Right lobe of liver (tissue), 6 donors: ENCODE measurements at regions not wholly inside any gene's neighbourhood (a gene's known extent, or its start where the extent isn't known, plus 50 kb on each side); places are given as distances from the start of the nearest gene placed in this dataset.

Experiments
- ATAC-seq, 4 donors: fragments of 200-7000 bp; cut with Tn5 transposase; one replicate each; pipeline ENCODE4 v1.9.1; 2020; ENCODE audit warnings: mild to moderate bottlenecking in 4 of 4, moderate library complexity in 4 of 4
- DNase-seq, 3 donors: peaks; one replicate each; pipeline ENCODE4 v3.0.0-alpha.2; 2020
- H3K27ac ChIP-seq, 3 donors: fragments of 200-600 bp; one replicate each; pipeline ENCODE4 v1.8.0; 2022
- H3K27me3 ChIP-seq, 2 donors: fragments of 200-600 bp; one replicate each; pipeline ENCODE4 v1.8.0; 2022
- H3K36me3 ChIP-seq, 4 donors: fragments of 200-600 bp; sonication (generic) in 1 of 4; one replicate each; pipeline versions ENCODE4 v1.5.1 to v1.8.0; 2017 to 2022; ENCODE audit warnings: control low read depth in 1 of 4
- H3K4me1 ChIP-seq, 4 donors: fragments of 200-600 bp; sonication (generic) in 1 of 4; one replicate each; pipeline versions ENCODE4 v1.5.1 to v1.8.0; 2017 to 2022; ENCODE audit warnings: control low read depth in 1 of 4
- H3K4me3 ChIP-seq, 3 donors: fragments of 200-600 bp; one replicate each; pipeline ENCODE4 v1.8.0; 2022
- H3K9me3 ChIP-seq, 4 donors: fragments of 200-600 bp; sonication (generic) in 1 of 4; one replicate each; pipeline versions ENCODE4 v1.5.1 to v1.8.0; 2017 to 2022; ENCODE audit warnings: control low read depth in 1 of 4
- CTCF ChIP-seq, 4 donors: fragments of 200-600 bp in 3 of 4; fragments of 450-650 bp in 1 of 4; IDR thresholded peaks; one replicate each; pipeline versions ENCODE4 v1.5.1 to v1.8.0; 2016 to 2022; ENCODE audit warnings: antibody characterized with exemption in 4 of 4, mild to moderate bottlenecking in 2 of 4
- POLR2A ChIP-seq: fragments of 450-650 bp; IDR thresholded peaks from one replicate; pipeline ENCODE4 v1.6.1; 2017; ENCODE audit warnings: antibody characterized with exemption, mild to moderate bottlenecking
- WGBS: methylation state at CpG from one replicate; pipeline ENCODE4 v1.1.6; 2018; ENCODE audit warnings: low coverage, low lambda C conversion rate; ENCODE audit not compliant: insufficient coverage; ENCODE audit errors: missing lambda C conversion rate; 5-methylcytosine and 5-hydroxymethylcytosine counted together
- intact Hi-C, 2 donors: fragments of 100-400 bp; cut with DNase I; formaldehyde crosslinking; loops; one replicate each; pipeline versions ENCODE4 v1.11.2 to v1.14.1; 2022
- donor health status: DM: no; HTN: yes; CAD: no.
- donor health status: DM: no; HTN: no; CAD: no.
- donor health status: DM: no; HTN: no; CAD: no.
- donor health status: DM: no; HTN: yes; CAD: no.
- donor health status: DM: no; HTN: yes; CAD: no.

- TF ChIP-seq POLR2A (no peak), CTCF (IDR thresholded peaks at IDR 0.05) (no peak)
- intact Hi-C loops: no loop called here
- DNase-seq: peak in 1 of 3 donors; percentile 26
- ATAC-seq: no peak
- 63% methylated on average over 4 of the region's 5 CpGs for WGBS
- no peak overlapping the region for H3K27ac ChIP-seq
- no peaks in the 10 kb centered on the region for H3K4me1 ChIP-seq
- H3K4me3 ChIP-seq: no peak overlapping the region
- H3K9me3 ChIP-seq: no peaks in the 10 kb centered on the region
- no peaks in the 10 kb centered on the region for H3K27me3 ChIP-seq
- no peaks in the 10 kb centered on the region for H3K36me3 ChIP-seq
Observed at GRCh38 chr22:48957987-48958321, 869.7 kb downstream of the BRD1 start.

- no peaks in the 10 kb centered on the region for H3K27me3 ChIP-seq
- 90% methylated on average over 5 of the region's 21 CpGs for WGBS
- no peaks in the 10 kb centered on the region for H3K9me3 ChIP-seq
- H3K4me3 ChIP-seq: no peak overlapping the region
- TF ChIP-seq CTCF (IDR thresholded peaks at IDR 0.05): no peak
- no peak for TF ChIP-seq POLR2A
- no peak overlapping the region for H3K27ac ChIP-seq
- H3K4me1 ChIP-seq: no peaks in the 10 kb centered on the region
- H3K36me3 ChIP-seq: no peaks in the 10 kb centered on the region
- intact Hi-C loops: no loop called here
- peak in 1 of 3 donors; percentile 28 for DNase-seq
- ATAC-seq: peak in 1 of 4 donors; percentile 25
Observed at GRCh38 chr22:48957311-48957986, 870.2 kb downstream of the BRD1 start.

GRCh38 chr22:48955351-48956311 lies 872.0 kb downstream of the BRD1 start:
- Histone ChIP-seq H3K27me3 (no peaks in the 10 kb centered on the region), H3K36me3 (no peaks in the 10 kb centered on the region), H3K4me3 (no peak overlapping the region), H3K9me3 (no peaks in the 10 kb centered on the region), H3K27ac (no peak overlapping the region), H3K4me1 (no peaks in the 10 kb centered on the region)
- ATAC-seq (no peak), DNase-seq (peak in 1 of 3 donors; percentile 28)
- intact Hi-C loops: no loop called here
- TF ChIP-seq POLR2A (no peak), CTCF (IDR thresholded peaks at IDR 0.05) (no peak)
- 82% methylated on average over 10 of the region's 36 CpGs for WGBS

- Histone ChIP-seq H3K36me3 (no peaks in the 10 kb centered on the region), H3K4me1 (no peaks in the 10 kb centered on the region), H3K9me3 (no peaks in the 10 kb centered on the region), H3K27ac (no peak overlapping the region), H3K4me3 (no peak overlapping the region), H3K27me3 (no peaks in the 10 kb centered on the region)
- ATAC-seq (no peak), DNase-seq (peak in 1 of 3 donors; percentile 35)
- TF ChIP-seq CTCF (IDR thresholded peaks at IDR 0.05) (no peak), POLR2A (no peak)
- WGBS: 70% methylated on average over 11 of the region's 16 CpGs
- intact Hi-C loops: no loop called here
Observed at GRCh38 chr22:48954781-48955311, 872.8 kb downstream of the BRD1 start.
